CD4-positive, alpha-beta T cell (primary cell): ENCODE measurements at regions not wholly inside any gene's neighbourhood (a gene's known extent, or its start where the extent isn't known, plus 50 kb on each side); places are given as distances from the start of the nearest gene placed in this dataset.

Experiments
- ATAC-seq: fragments of 200-7000 bp; cut with Tn5 transposase; one replicate; pipeline ENCODE4 v1.10.0; 2022; ENCODE audit warnings: mild to moderate bottlenecking; ENCODE audit not compliant: poor library complexity
- CTCF ChIA-PET: fragments of 350-600 bp; sonication (Branson Sonifier 250); formaldehyde crosslinking; loops from one replicate; lab custom pipeline; 2021; ENCODE audit warnings: antibody characterized with exemption, inconsistent platforms; lab: Charles Lee
- POLR2A ChIA-PET: fragments of 350-600 bp; sonication (Branson Sonifier 250); formaldehyde crosslinking; loops from one replicate; lab custom pipeline; 2021; ENCODE audit warnings: antibody characterized with exemption, inconsistent platforms; lab: Charles Lee
- DNase-seq, 14 experiments: peaks; one replicate each; pipeline ENCODE4 v3.0.0-alpha.2; 2013 to 2020; ENCODE audit warnings: mixed read lengths in 2 of 14
- H3K27ac ChIP-seq, 2 donors: one replicate each; pipeline versions ENCODE4 v1.5.1 to v1.7.0; 2013; ENCODE audit warnings: low read length in 2 of 2, low read depth in 1 of 2, mild to moderate bottlenecking in 1 of 2
- H3K27me3 ChIP-seq, 2 experiments: 1 replicate in 1 of 2; 2 replicates in 1 of 2; pipeline versions ENCODE4 v1.6.1 to v1.7.0; 2013; ENCODE audit warnings: low read length in 2 of 2, control low read depth in 1 of 2, mild to moderate bottlenecking in 1 of 2, moderate library complexity in 1 of 2; ENCODE audit not compliant: insufficient read depth in 2 of 2, control insufficient read depth in 1 of 2
- H3K36me3 ChIP-seq: one replicate; pipeline ENCODE4 v1.6.1; 2013; ENCODE audit warnings: low read length, control low read depth; ENCODE audit not compliant: insufficient read depth
- H3K4me1 ChIP-seq: one replicate; pipeline ENCODE4 v1.6.1; 2013; ENCODE audit warnings: low read length, control low read depth; ENCODE audit not compliant: insufficient read depth
- H3K4me3 ChIP-seq: one replicate; pipeline ENCODE4 v1.5.1; 2013; ENCODE audit warnings: mild to moderate bottlenecking, low read length, moderate library complexity
- H3K9me3 ChIP-seq, 2 experiments: 1 replicate in 1 of 2; 2 replicates in 1 of 2; pipeline versions ENCODE4 v1.6.1 to v1.7.0; 2013; ENCODE audit warnings: low read length in 2 of 2, mild to moderate bottlenecking in 2 of 2, control low read depth in 1 of 2, moderate library complexity in 1 of 2; ENCODE audit not compliant: control insufficient read depth in 1 of 2, insufficient read depth in 1 of 2
- H3K27ac Mint-ChIP-seq: one replicate; pipeline ENCODE4 v1.8.0; 2020; ENCODE audit warnings: mixed read lengths
- H3K27me3 Mint-ChIP-seq: one replicate; pipeline ENCODE4 v1.8.0; 2021; ENCODE audit warnings: mixed read lengths
- H3K36me3 Mint-ChIP-seq: one replicate; pipeline ENCODE4 v1.8.0; 2021; ENCODE audit warnings: low read depth, mixed read lengths
- H3K4me1 Mint-ChIP-seq: one replicate; pipeline ENCODE4 v1.8.0; 2021; ENCODE audit warnings: low read depth, mixed read lengths
- H3K4me3 Mint-ChIP-seq: one replicate; pipeline ENCODE4 v1.8.0; 2020; ENCODE audit warnings: mild to moderate bottlenecking, mixed read lengths
- H3K9me3 Mint-ChIP-seq: one replicate; pipeline ENCODE4 v1.8.0; 2020; ENCODE audit warnings: mixed read lengths
- intact Hi-C, 2 experiments: fragments of 100-400 bp; cut with DNase I in 1 of 2; cut with micrococcal nuclease in 1 of 2; formaldehyde crosslinking; loops; one replicate each; pipeline versions ENCODE4 v1.15.1 to v1.9.0; 2023 to 2025; cut with DNase I, micrococcal nuclease
- TF ChIP-seq, protein P1 (sequence below): fragments of 200-600 bp; IDR thresholded peaks from one replicate; pipeline ENCODE4 v1.8.0; 2022; ENCODE audit warnings: antibody characterized with exemption, mild to moderate bottlenecking

DNA sequence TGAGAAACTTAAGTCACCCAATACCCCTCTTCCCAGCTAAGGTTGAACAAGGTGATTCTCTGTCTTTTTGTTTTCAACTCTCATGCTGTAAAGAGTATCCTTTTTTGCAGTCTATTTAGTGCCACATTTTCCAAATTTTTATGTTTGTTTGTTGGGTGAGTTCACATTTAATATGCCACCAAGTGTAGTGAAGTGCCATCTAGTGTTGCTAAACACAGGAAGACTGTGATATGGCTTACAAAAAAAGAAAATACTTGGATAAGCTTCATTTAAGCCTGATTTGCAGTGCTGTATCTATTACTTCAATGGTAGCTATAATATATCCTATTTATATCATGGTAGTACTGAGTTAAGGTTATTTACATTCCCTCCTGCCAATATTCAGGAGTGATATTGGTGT lies 319.2 kb upstream of the CHORDC1 start:
- intact Hi-C loops = no loop called here
- H3K4me3 Mint-ChIP-seq = no peak overlapping the region
- H3K9me3 ChIP-seq = no peaks in the 10 kb centered on the region
- ChIA-PET CTCF (no interaction called here), POLR2A (no interaction called here)
- DNase-seq (no peak), ATAC-seq (no peak)
- H3K27ac Mint-ChIP-seq = no peak overlapping the region
- H3K4me3 ChIP-seq = no peak overlapping the region
- H3K27me3 Mint-ChIP-seq = no peaks in the 10 kb centered on the region
- H3K9me3 Mint-ChIP-seq = no peaks in the 10 kb centered on the region
- no peaks in the 10 kb centered on the region for H3K36me3 Mint-ChIP-seq
- TF ChIP-seq, protein P1, sequence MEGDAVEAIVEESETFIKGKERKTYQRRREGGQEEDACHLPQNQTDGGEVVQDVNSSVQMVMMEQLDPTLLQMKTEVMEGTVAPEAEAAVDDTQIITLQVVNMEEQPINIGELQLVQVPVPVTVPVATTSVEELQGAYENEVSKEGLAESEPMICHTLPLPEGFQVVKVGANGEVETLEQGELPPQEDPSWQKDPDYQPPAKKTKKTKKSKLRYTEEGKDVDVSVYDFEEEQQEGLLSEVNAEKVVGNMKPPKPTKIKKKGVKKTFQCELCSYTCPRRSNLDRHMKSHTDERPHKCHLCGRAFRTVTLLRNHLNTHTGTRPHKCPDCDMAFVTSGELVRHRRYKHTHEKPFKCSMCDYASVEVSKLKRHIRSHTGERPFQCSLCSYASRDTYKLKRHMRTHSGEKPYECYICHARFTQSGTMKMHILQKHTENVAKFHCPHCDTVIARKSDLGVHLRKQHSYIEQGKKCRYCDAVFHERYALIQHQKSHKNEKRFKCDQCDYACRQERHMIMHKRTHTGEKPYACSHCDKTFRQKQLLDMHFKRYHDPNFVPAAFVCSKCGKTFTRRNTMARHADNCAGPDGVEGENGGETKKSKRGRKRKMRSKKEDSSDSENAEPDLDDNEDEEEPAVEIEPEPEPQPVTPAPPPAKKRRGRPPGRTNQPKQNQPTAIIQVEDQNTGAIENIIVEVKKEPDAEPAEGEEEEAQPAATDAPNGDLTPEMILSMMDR = no peak
- no peaks in the 10 kb centered on the region for H3K36me3 ChIP-seq
- no peaks in the 10 kb centered on the region for H3K27me3 ChIP-seq
- no peaks in the 10 kb centered on the region for H3K4me1 ChIP-seq
- no peak overlapping the region for H3K27ac ChIP-seq
- no peaks in the 10 kb centered on the region for H3K4me1 Mint-ChIP-seq

DNA sequence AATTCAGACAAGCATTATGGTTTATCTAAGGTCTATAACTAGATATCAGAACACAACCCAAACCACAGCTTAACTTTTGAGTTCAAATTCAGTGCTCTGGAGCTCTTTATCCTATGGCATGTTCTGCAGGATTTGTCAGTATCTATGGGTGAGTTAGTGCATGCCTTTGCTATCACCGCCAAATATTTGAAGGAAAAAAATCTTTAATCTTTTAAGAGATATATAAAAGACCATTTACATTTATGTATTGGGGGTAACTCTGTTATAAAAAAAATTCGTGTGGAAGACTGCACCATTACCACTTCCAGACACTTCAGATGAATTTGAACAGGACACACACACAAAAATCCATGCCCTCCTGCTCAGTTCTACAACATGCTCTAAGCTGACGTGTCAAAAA lies 313.5 kb upstream of the CHORDC1 start:
- Mint-ChIP-seq H3K27ac (no peak overlapping the region), H3K36me3 (no peaks in the 10 kb centered on the region)
- DNase-seq = no peak

DNA sequence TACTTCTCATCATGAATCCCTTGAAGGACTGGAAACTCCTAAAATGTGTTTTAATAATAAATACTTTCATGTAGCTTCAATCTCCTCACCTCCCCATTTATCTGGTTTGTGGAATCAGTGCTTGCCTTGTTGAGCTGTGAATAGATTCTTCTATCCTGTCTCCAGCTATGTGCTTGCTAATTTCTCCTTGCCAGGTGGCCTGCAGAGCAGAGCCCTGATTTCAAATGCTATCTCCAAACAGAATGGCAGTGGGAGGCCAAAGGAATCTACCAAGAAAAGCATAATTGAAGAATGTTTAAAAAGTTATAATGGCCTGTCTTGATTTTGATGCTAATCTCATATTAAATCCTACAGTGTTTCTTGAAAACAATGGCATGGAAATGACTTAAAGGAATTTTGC lies 309.3 kb upstream of the CHORDC1 start:
- POLR2A ChIA-PET = no interaction called here
- no peaks in the 10 kb centered on the region for H3K4me1 Mint-ChIP-seq
- H3K4me3 Mint-ChIP-seq = no peak overlapping the region
- no peaks in the 10 kb centered on the region for H3K9me3 ChIP-seq
- H3K27me3 Mint-ChIP-seq = no peaks in the 10 kb centered on the region
- DNase-seq = no peak
- TF ChIP-seq, protein P1 = no peak
- no peak for ATAC-seq
- H3K36me3 ChIP-seq = no peaks in the 10 kb centered on the region
- H3K27me3 ChIP-seq = no peaks in the 10 kb centered on the region
- CTCF ChIA-PET = no interaction called here
- intact Hi-C loops = no loop called here
- no peak overlapping the region for H3K4me3 ChIP-seq
- H3K27ac ChIP-seq = no peak overlapping the region
- H3K36me3 Mint-ChIP-seq = no peaks in the 10 kb centered on the region
- H3K27ac Mint-ChIP-seq = no peak overlapping the region
- peaks cover 4% of the 10 kb centered on the region for H3K9me3 Mint-ChIP-seq
- H3K4me1 ChIP-seq = no peaks in the 10 kb centered on the region

More for the DNA sequence above, 313.5 kb upstream of the CHORDC1 start:
- no peak overlapping the region for H3K27ac ChIP-seq
- no peaks in the 10 kb centered on the region for H3K27me3 ChIP-seq
- ChIA-PET POLR2A (interaction anchor here (0.6 kb wide), 1 partner anchor 53 kb away, joined by 3 read pairs; no protein-coding TSS in a partner anchor), CTCF (no interaction called here)
- Mint-ChIP-seq H3K9me3 (no peaks in the 10 kb centered on the region), H3K27me3 (no peaks in the 10 kb centered on the region), H3K4me1 (no peaks in the 10 kb centered on the region), H3K4me3 (no peak overlapping the region)
- no peaks in the 10 kb centered on the region for H3K36me3 ChIP-seq
- no peak overlapping the region for H3K4me3 ChIP-seq
- TF ChIP-seq, protein P1 = no peak
- intact Hi-C loops = no loop called here
- no peak for ATAC-seq
- no peaks in the 10 kb centered on the region for H3K9me3 ChIP-seq
- no peaks in the 10 kb centered on the region for H3K4me1 ChIP-seq
